Activated CD8-positive, alpha-beta T cell treated with anti-CD3 and anti-CD28 coated beads, Interleukin-2, amount 10 ng/mL, durations not matched to agents 7 days and 5 days (primary cell): ENCODE measurements at regions not wholly inside any gene's neighbourhood (a gene's known extent, or its start where the extent isn't known, plus 50 kb on each side); places are given as distances from the start of the nearest gene placed in this dataset.
"Not testable (repeated sequence)": the region's sequence is repeated elsewhere in the genome, so short reads cannot be mapped to it uniquely, and the experiment has no call there.

Experiments
- ATAC-seq: fragments of 150-1000 bp; cut with Tn5 transposase; one replicate; pipeline ENCODE4 v1.10.0; 2021; ENCODE audit warnings: moderate library complexity
- CTCF ChIA-PET: fragments of 350-600 bp; sonication (Branson Sonifier 250); formaldehyde crosslinking; loops from one replicate; lab custom pipeline; 2021; ENCODE audit warnings: antibody characterized with exemption; lab: Charles Lee
- POLR2A ChIA-PET: fragments of 350-600 bp; sonication (Branson Sonifier 250); formaldehyde crosslinking; loops from one replicate; lab custom pipeline; 2021; ENCODE audit warnings: antibody characterized with exemption; lab: Charles Lee
- DNase-seq: peaks from one replicate; pipeline ENCODE4 v3.0.0-alpha.2; 2020
- H3K27ac Mint-ChIP-seq: one replicate; pipeline ENCODE4 v1.8.0; 2021; ENCODE audit warnings: mild to moderate bottlenecking, mixed read lengths
- H3K27me3 Mint-ChIP-seq: one replicate; pipeline ENCODE4 v1.8.0; 2021; ENCODE audit warnings: low read depth, mixed read lengths
- H3K36me3 Mint-ChIP-seq: one replicate; pipeline ENCODE4 v1.8.0; 2021; ENCODE audit warnings: low read depth, mixed read lengths
- H3K4me1 Mint-ChIP-seq: one replicate; pipeline ENCODE4 v1.8.0; 2021; ENCODE audit warnings: low read depth, mixed read lengths
- H3K4me3 Mint-ChIP-seq: one replicate; pipeline ENCODE4 v1.8.0; 2021; ENCODE audit warnings: mild to moderate bottlenecking, mixed read lengths
- H3K9me3 Mint-ChIP-seq: one replicate; pipeline ENCODE4 v1.8.0; 2022; ENCODE audit warnings: mixed read lengths; ENCODE audit not compliant: insufficient read depth

DNA sequence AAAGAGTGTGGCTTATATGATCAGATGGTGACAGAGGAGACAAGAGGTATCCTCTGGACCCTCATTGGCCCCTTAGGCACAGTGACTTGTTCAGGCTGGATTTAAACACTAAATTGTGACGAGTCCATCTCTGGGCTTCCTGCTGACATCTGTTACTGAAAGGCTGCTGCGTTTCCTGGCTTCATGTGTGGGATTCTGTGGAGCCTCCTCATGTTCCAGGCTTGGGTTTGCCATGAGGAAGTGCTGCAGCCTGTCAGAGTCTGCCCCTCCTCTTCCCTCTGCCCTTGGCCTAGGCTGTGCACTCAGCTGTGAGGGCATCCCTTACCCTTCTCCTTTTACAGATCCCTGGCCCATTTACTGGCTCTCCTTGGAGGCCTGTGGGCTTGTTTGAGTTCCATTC lies 159.1 kb upstream of the TTC29 start:
- Mint-ChIP-seq H3K9me3 (no peaks in the 10 kb centered on the region), H3K27ac (no peak overlapping the region), H3K4me3 (no peak overlapping the region), H3K36me3 (no peaks in the 10 kb centered on the region), H3K4me1 (no peaks in the 10 kb centered on the region), H3K27me3 (peaks cover 5% of the 10 kb centered on the region)
- ChIA-PET POLR2A (no interaction called here), CTCF (no interaction called here)
- ATAC-seq: no peak
- no peak for DNase-seq

DNA sequence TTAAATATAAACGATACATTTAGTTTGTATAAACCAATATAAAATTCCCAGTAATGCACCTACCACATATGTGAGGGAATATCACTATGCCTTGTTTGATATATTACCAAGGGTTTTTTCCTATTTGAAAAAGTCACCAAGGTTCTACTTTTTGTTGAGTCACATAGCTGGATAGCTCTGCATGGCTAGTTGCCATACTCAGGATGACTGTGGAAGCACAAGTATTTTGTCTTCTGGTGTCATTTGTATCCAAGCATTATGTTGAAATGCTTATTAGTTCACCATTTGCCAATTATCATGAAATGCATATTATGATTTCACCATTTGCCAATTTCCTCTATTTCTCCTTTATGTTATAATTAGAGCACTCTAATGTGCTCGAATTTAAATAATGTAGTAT lies 162.7 kb upstream of the TTC29 start:
- ATAC-seq (no peak), DNase-seq (no peak)
- Mint-ChIP-seq H3K4me1 (no peaks in the 10 kb centered on the region), H3K9me3 (no peaks in the 10 kb centered on the region), H3K4me3 (no peak overlapping the region), H3K27me3 (peaks cover 2% of the 10 kb centered on the region), H3K27ac (no peak overlapping the region), H3K36me3 (no peaks in the 10 kb centered on the region)
- ChIA-PET CTCF (interaction anchor here (1.2 to 1.3 kb wide), 2 partner anchors 11 to 12 kb away, joined by 3 to 5 read pairs; no protein-coding TSS in a partner anchor), POLR2A (no interaction called here)

DNA sequence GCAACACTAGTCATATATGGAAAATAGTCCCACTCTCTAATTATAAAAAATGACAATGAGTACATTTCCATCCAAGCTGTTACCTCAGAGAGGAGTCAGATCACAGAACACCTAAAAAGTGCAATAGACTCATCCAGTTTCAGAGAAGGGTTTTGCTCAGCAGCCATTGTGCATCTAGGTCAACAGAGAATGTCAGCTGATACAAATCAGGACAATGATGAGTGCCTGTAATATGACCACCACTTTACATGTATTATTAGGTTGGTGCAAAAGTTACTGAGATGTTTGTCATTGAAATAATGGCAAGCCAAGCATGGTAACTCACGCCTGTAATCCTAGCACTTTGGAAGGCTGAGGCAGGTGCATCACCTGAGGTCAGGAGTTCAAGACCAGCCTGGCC lies 164.1 kb upstream of the TTC29 start:
- DNase-seq (no peak), ATAC-seq (no peak)
- CTCF ChIA-PET: no interaction called here
- POLR2A ChIA-PET: no interaction called here
- no peak overlapping the region for H3K27ac Mint-ChIP-seq
- no peak overlapping the region for H3K4me3 Mint-ChIP-seq
- no peaks in the 10 kb centered on the region for H3K9me3 Mint-ChIP-seq
- H3K36me3 Mint-ChIP-seq: no peaks in the 10 kb centered on the region
- peaks cover 2% of the 10 kb centered on the region for H3K27me3 Mint-ChIP-seq
- H3K4me1 Mint-ChIP-seq: no peaks in the 10 kb centered on the region

DNA sequence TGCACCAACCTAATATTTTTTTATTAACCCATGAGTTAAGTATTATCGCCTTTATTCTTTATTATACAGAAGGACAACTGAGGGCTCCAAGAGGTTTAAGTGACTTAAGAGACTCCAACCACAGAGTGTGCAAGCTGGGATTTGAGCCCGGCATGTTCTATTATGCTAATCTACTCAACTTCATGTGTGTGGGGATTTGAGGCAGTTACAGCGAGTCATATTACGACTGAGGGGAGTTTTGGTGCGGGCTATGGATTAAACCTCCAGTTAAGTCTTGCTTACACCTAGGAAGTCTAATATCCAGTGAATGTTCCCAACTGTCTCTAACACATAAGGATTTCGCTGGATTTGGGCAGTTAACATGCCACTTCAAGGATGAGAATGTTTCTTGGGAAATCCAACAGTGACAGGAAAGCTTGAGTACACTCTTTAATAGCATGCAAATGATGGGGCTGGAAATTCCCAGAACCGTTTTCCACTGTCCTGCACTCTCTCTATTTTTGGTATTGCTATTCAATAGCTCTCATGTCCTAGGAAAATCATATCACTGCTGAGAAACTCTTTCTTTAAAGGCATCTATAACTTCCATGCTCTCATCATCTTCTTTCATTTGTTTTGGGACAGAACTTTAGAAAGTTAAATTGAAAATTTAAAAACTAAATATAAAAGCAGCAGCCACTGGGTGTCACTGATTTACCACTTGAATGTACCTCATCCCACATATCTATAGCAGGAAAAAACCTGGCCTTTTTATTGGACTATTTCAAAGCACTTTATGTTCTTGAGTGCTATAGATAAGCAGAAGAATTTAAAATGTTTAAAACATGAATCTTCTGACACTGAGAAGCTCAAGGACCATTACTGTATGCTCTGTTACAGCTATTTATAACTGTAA lies 165.1 kb upstream of the TTC29 start:
- CTCF ChIA-PET: interaction anchor here (1.0 kb wide), 1 partner anchor 13 kb away, joined by 4 read pairs; no protein-coding TSS in a partner anchor

DNA sequence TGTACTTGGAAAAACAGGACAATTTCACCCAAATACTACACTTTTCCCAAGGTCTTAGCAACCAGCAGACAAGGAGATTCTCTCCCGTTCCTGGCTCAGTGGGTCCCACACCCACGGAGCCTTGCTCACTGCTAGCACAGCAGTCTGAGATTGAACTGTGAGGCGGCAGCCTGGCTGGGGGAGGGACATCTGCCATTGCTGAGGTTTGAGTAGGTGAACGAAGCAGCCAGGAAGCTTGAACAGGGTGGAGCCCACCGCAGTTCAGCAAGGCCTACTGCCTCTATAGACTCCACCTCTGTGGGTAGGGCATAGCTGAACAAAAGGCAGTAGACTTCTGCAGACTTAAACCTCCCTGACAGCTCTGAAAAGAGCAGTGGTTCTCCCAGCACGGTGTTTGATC lies 166.5 kb upstream of the TTC29 start:
- H3K27ac Mint-ChIP-seq, POLR2A ChIA-PET, H3K4me1 Mint-ChIP-seq, DNase-seq, H3K4me3 Mint-ChIP-seq, CTCF ChIA-PET, H3K27me3 Mint-ChIP-seq, H3K9me3 Mint-ChIP-seq, ATAC-seq, H3K36me3 Mint-ChIP-seq: not testable (repeated sequence)

More for the DNA sequence above, 165.1 kb upstream of the TTC29 start:
- ATAC-seq (no peak), DNase-seq (no peak)
- Mint-ChIP-seq H3K4me3 (no peak overlapping the region), H3K4me1 (no peaks in the 10 kb centered on the region), H3K9me3 (no peaks in the 10 kb centered on the region), H3K27ac (no peak overlapping the region), H3K36me3 (no peaks in the 10 kb centered on the region), H3K27me3 (peaks cover 2% of the 10 kb centered on the region)
- POLR2A ChIA-PET: no interaction called here

DNA sequence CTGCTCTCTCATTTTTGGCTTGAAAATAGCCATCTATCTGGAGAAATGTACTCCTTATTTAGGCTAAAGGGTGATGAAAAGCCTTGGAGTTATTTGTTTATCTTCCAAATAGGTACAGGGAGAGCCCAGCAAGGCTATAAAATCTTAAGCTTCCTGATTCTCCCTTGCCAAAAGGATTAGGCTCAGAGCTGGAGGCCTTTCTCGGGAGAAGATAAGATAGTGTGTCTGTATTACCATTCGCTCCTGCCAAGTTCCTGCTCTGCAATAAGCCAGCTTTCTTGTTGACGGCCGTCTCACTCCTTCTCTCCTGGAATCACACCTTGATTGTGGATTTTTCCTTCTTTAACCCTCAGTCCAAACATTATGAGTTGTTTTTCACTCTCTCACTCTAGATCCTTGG lies 171.8 kb upstream of the TTC29 start:
- no peak for ATAC-seq
- DNase-seq: no peak
- ChIA-PET CTCF (no interaction called here), POLR2A (no interaction called here)
- Mint-ChIP-seq H3K36me3 (no peaks in the 10 kb centered on the region), H3K9me3 (no peaks in the 10 kb centered on the region), H3K4me1 (no peaks in the 10 kb centered on the region), H3K27ac (no peak overlapping the region), H3K4me3 (no peak overlapping the region), H3K27me3 (peaks cover 3% of the 10 kb centered on the region)

DNA sequence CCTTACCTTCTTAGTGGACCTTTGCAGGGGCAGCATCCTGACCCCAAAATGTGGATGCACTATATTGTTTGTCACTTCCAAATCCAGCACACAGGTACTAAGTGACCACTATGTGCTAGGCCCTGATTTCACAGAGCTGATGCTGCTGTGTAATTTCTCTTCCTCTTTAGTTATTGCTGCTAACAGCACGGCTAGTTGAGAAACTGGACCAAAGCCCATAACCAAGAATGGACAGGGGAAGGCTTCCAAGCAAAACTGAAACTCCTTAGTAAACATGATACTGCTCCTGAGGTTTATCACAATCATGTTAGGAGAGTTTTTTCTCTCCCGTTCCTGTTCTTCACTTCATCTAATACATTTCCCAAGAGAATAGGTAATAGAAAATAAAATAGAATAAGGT lies 172.9 kb upstream of the TTC29 start:
- no peak overlapping the region for H3K27ac Mint-ChIP-seq
- ATAC-seq (no peak), DNase-seq (no peak)
- H3K36me3 Mint-ChIP-seq: no peaks in the 10 kb centered on the region
- no peaks in the 10 kb centered on the region for H3K9me3 Mint-ChIP-seq
- ChIA-PET CTCF (interaction anchor here (1.3 kb wide), 1 partner anchor 22 kb away, joined by 5 read pairs; no protein-coding TSS in a partner anchor), POLR2A (no interaction called here)
- no peak overlapping the region for H3K4me3 Mint-ChIP-seq
- H3K4me1 Mint-ChIP-seq: no peaks in the 10 kb centered on the region
- H3K27me3 Mint-ChIP-seq: peaks cover 6% of the 10 kb centered on the region

DNA sequence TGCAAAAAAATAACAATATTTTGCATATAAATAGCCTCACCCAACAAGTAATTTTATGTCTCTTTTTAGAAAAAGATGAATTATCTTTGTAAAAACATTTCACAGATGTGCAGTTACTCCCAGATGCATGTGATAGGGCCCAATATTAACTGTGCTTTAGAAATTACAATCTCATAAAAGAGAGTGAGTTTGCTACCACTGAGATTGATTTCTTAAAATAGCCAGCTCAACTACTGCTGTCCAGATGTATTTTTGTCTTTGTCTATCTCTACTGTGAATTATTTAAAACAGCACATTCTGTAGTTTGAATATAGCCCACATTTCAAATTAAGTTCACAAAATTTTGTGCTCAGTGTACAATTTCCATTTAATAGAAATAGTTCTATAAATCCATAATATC lies 177.0 kb upstream of the TTC29 start:
- no peak for DNase-seq
- Mint-ChIP-seq H3K4me1 (no peaks in the 10 kb centered on the region), H3K4me3 (no peak overlapping the region), H3K36me3 (no peaks in the 10 kb centered on the region), H3K9me3 (no peaks in the 10 kb centered on the region), H3K27ac (no peak overlapping the region), H3K27me3 (peaks cover 6% of the 10 kb centered on the region)
- ATAC-seq: no peak
- POLR2A ChIA-PET: no interaction called here
- CTCF ChIA-PET: no interaction called here

DNA sequence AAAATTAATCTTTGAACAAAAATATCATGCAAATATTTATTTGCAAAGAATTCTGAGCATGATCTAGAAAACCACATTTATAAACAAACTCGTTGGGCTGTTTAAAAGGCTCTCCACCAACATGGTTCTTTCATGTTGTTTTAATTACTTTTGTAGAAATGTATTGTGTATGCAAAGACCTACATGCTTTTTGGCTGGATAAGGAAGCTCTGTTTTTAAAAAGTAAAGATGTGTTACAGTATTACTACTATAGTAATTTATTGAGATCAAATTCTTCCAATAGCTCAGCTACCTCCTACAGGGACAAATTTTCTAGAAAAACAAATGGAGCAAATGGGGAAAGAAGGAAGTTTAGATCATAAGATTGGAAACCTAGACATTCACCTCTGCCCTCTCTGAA lies 177.5 kb upstream of the TTC29 start:
- Mint-ChIP-seq H3K36me3 (no peaks in the 10 kb centered on the region), H3K27ac (no peak overlapping the region), H3K4me1 (no peaks in the 10 kb centered on the region), H3K27me3 (peaks cover 6% of the 10 kb centered on the region), H3K9me3 (no peaks in the 10 kb centered on the region), H3K4me3 (no peak overlapping the region)
- no peak for ATAC-seq
- POLR2A ChIA-PET: no interaction called here
- DNase-seq: no peak
- CTCF ChIA-PET: no interaction called here

DNA sequence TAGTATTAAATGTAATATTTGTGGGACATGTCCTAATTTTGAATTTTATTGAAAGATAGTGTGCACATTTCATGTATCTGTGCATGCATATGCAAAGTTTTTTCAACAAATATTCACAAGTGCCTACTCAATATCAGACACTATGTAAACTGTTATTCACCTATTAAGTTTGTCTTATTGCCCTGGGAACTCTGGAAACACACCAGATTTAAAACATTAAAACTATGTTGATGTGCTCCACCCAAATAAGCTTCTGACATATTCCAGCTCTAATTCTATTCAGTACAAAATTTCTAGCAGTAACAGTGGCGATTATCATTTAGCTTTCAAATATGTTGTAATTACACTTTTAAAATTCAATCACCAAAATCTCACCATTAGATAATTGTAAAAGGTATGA lies 183.1 kb upstream of the TTC29 start:
- Mint-ChIP-seq H3K9me3 (no peaks in the 10 kb centered on the region), H3K4me3 (no peak overlapping the region), H3K27me3 (no peaks in the 10 kb centered on the region), H3K36me3 (no peaks in the 10 kb centered on the region), H3K27ac (no peak overlapping the region), H3K4me1 (no peaks in the 10 kb centered on the region)
- POLR2A ChIA-PET: no interaction called here
- CTCF ChIA-PET: no interaction called here
- no peak for ATAC-seq
- DNase-seq: no peak

DNA sequence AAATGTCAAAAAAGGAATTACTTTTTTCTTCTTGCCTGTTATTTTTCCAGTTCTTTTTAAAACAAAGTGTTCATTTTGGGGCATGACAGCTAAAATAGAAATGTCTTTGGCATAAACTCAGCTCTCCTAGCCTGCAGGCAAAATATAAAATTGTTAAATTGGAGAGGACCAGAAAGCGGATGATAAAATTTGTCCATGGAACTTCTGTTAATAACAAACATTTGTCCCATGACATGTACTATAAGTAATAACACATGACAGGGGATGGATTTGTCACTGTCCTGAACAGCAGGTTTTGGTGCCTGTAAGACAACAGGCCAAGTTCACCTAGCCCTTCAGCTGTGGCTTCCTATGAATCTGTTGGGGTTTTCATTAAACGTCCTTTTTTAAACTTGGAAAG lies 184.0 kb upstream of the TTC29 start:
- H3K9me3 Mint-ChIP-seq: no peaks in the 10 kb centered on the region
- no peaks in the 10 kb centered on the region for H3K36me3 Mint-ChIP-seq
- POLR2A ChIA-PET: no interaction called here
- H3K4me3 Mint-ChIP-seq: no peak overlapping the region
- H3K4me1 Mint-ChIP-seq: no peaks in the 10 kb centered on the region
- CTCF ChIA-PET: no interaction called here
- no peak overlapping the region for H3K27ac Mint-ChIP-seq
- DNase-seq (no peak), ATAC-seq (no peak)
- H3K27me3 Mint-ChIP-seq: no peaks in the 10 kb centered on the region

DNA sequence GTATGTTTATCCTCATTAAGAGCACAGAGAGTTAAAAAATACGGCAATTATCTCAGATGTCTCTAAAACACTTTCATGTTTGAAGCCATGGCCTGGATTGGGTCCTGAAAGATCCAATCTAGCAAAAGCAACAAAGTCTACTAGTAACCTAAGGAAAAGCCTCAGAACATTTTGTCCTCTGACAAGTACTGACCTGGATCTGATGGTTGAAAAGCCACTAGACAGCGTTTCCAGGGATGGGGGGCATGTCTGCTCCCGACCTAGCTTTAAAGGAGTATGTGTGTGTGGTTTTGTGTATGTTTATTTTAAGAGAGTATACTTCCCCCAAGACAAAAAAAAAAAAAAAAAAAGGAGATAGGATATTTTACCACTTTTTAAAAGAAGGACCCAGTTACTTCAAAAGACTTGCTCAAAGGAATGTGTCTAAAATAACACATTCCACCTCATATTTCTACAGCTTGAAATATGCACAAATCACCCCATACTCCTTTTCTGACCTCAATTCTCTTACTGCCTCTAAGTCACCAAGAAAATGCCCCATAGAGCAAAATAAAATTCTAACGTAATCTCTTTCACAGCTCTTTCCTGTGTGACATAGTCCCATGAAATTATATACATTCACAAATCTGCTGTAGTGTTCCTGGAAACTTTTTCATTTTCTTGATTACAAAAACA lies 189.0 kb upstream of the TTC29 start:
- Mint-ChIP-seq H3K4me3 (no peak overlapping the region), H3K4me1 (no peaks in the 10 kb centered on the region), H3K9me3 (no peaks in the 10 kb centered on the region), H3K27ac (no peak overlapping the region), H3K27me3 (no peaks in the 10 kb centered on the region), H3K36me3 (no peaks in the 10 kb centered on the region)
- ATAC-seq: no peak
- DNase-seq: no peak
- ChIA-PET POLR2A (no interaction called here), CTCF (interaction anchor here (1.2 kb wide), 1 partner anchor 38 kb away, joined by 4 read pairs; no protein-coding TSS in a partner anchor)
